ENCODE measurements at regions not wholly inside any gene's neighbourhood (a gene's known extent, or its start where the extent isn't known, plus 50 kb on each side); places are given as distances from the start of the nearest gene placed in this dataset.

DNA sequence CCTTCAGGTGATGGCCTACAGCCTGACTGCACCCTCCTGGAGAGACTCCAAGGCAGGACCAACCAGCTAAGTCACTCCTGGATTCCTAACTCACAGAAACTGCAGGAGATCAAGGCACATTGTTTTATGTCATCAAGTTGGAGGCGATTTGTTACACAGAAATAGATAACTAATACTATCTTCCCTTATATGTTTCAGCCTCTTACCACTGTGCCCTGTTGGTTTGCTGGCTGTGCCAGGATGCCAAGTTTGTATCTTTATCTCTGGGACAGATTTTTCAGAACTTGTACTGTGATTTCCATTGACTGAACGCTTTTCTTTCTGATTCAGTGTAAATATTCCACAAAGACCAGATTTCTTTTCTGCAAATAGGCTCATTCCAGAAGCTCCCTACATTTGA is 76.2 kb upstream of the OPCML start:
- Mint-ChIP-seq H3K27me3 (peaks cover 0 to 3% of the 10 kb centered on the region in 2 donors), H3K4me1 (no peaks in the 10 kb centered on the region), H3K4me3 (no peak overlapping the region), H3K9me3 (peaks cover 2 to 36% (median 15%) of the 10 kb centered on the region in 8 donors), H3K36me3 (no peaks in the 10 kb centered on the region), H3K27ac (no peak overlapping the region)
- CTCF ChIA-PET (ENCODE audit: partially characterized antibody): no interaction called here
- H3K4me3 ChIP-seq (ENCODE audit: low read length in 2 of 2): no peak overlapping the region
- intact Hi-C loops (cut with micrococcal nuclease): no loop called here
- DNase-seq: no peak
- H3K27ac ChIP-seq (ENCODE audit: low read depth, low read length): no peak overlapping the region
- no peaks in the 10 kb centered on the region for H3K36me3 ChIP-seq (ENCODE audit: insufficient read depth, low read length)
- H3K4me1 ChIP-seq (ENCODE audit: insufficient read depth, low read length): no peaks in the 10 kb centered on the region
- no peaks in the 10 kb centered on the region for H3K9me3 ChIP-seq (ENCODE audit: control insufficient read depth in 1 of 2, low read length in 2 of 2)
- POLR2A ChIA-PET (ENCODE audit: partially characterized antibody): no interaction called here
- no peaks in the 10 kb centered on the region for H3K27me3 ChIP-seq (ENCODE audit: insufficient read depth, low read length)

DNA sequence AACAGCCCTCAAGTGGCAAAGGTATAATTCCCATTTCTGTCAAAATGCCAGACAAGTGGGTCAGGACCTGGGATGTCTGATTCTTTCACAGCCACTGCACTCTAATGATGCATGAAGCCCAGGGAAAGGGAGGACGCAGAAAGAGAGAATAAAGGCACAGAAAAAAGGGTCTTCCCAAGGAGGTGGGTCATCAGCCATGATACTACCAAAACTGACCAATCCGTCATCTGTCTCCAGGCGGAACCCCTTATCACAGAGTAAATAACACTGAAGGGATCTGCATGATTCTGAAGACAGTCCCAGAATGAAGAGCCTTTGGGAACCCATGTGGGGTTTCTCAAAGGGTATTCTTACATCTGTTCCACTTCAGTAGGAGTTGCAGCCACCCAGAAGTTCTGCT is 73.8 kb upstream of the OPCML start:
- H3K27me3 Mint-ChIP-seq: no peaks in the 10 kb centered on the region

DNA sequence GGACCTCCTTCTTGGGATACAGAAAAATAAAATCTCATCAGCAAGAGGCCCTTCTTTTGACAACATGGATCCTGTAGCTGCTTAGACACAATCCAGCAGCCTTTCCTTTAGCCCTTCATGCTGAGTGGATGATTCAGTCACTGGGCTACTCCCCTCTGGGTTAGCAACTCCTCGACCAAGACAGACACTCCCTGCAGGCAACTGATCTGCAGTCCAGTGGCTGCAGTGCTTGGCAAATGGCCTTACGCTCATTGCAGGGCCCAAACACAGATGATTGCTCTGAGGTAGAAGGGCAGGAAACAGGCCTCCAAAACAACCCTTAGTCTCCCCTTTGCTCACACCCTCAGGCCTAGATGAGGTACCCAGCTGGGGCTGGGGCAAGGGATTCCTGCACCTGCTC is 73.2 kb upstream of the OPCML start:
- no peaks in the 10 kb centered on the region for H3K4me1 ChIP-seq (ENCODE audit: insufficient read depth, low read length)
- H3K4me3 ChIP-seq (ENCODE audit: low read length in 2 of 2): no peak overlapping the region
- H3K27ac ChIP-seq (ENCODE audit: low read depth, low read length): no peak overlapping the region
- Mint-ChIP-seq H3K4me3 (no peak overlapping the region), H3K4me1 (no peaks in the 10 kb centered on the region), H3K36me3 (no peaks in the 10 kb centered on the region), H3K9me3 (peaks cover 2 to 14% (median 6%) of the 10 kb centered on the region in 8 donors), H3K27me3 (no peaks in the 10 kb centered on the region), H3K27ac (no peak overlapping the region)
- no peak for DNase-seq
- intact Hi-C loops (cut with micrococcal nuclease): no loop called here
- POLR2A ChIA-PET (ENCODE audit: partially characterized antibody): no interaction called here
- H3K27me3 ChIP-seq (ENCODE audit: insufficient read depth, low read length): no peaks in the 10 kb centered on the region
- H3K36me3 ChIP-seq (ENCODE audit: insufficient read depth, low read length): no peaks in the 10 kb centered on the region
- no peaks in the 10 kb centered on the region for H3K9me3 ChIP-seq (ENCODE audit: control insufficient read depth in 1 of 2, low read length in 2 of 2)
- CTCF ChIA-PET (ENCODE audit: partially characterized antibody): no interaction called here

More for the DNA sequence above, 73.8 kb upstream of the OPCML start:
- Mint-ChIP-seq H3K27ac (no peak overlapping the region), H3K36me3 (no peaks in the 10 kb centered on the region), H3K4me1 (no peaks in the 10 kb centered on the region), H3K9me3 (peaks cover 2 to 20% (median 9%) of the 10 kb centered on the region in 8 donors), H3K4me3 (no peak overlapping the region)
- H3K4me1 ChIP-seq (ENCODE audit: insufficient read depth, low read length): no peaks in the 10 kb centered on the region
- H3K27ac ChIP-seq (ENCODE audit: low read depth, low read length): no peak overlapping the region
- ChIA-PET POLR2A (ENCODE audit: partially characterized antibody) (no interaction called here), CTCF (ENCODE audit: partially characterized antibody) (no interaction called here)
- DNase-seq: no peak
- H3K4me3 ChIP-seq (ENCODE audit: low read length in 2 of 2): no peak overlapping the region
- H3K27me3 ChIP-seq (ENCODE audit: insufficient read depth, low read length): no peaks in the 10 kb centered on the region
- intact Hi-C loops (cut with micrococcal nuclease): no loop called here
- H3K36me3 ChIP-seq (ENCODE audit: insufficient read depth, low read length): no peaks in the 10 kb centered on the region
- H3K9me3 ChIP-seq (ENCODE audit: control insufficient read depth in 1 of 2, low read length in 2 of 2): no peaks in the 10 kb centered on the region

DNA sequence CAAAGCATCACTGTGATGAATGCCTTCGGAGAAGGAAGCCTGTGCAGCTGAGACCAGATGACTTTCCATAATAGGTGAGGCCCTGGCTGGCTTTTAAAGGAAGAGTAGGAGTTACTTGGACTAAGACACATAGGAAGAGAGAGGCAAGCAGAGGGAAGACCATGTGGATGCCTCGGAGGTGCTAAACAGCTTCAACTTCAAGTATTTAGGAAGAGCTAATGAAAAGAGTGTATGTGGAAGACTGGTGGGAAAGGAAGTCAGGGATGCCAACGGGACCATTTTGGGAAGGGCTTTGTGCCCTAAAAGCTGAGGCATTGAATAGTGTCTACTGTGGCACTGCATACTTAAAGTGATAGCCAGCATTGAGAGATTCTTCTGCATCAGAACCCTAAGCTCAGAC is 69.3 kb upstream of the OPCML start:
- no peaks in the 10 kb centered on the region for H3K9me3 ChIP-seq (ENCODE audit: control insufficient read depth in 1 of 2, low read length in 2 of 2)
- no peak for DNase-seq
- no peak overlapping the region for H3K4me3 ChIP-seq (ENCODE audit: low read length in 2 of 2)
- no peaks in the 10 kb centered on the region for H3K36me3 Mint-ChIP-seq
- no peak overlapping the region for H3K27ac ChIP-seq (ENCODE audit: low read depth, low read length)
- ChIA-PET POLR2A (ENCODE audit: partially characterized antibody) (no interaction called here), CTCF (ENCODE audit: partially characterized antibody) (no interaction called here)
- no peaks in the 10 kb centered on the region for H3K4me1 Mint-ChIP-seq
- H3K27me3 Mint-ChIP-seq: no peaks in the 10 kb centered on the region
- intact Hi-C loops (cut with micrococcal nuclease): no loop called here
- H3K27ac Mint-ChIP-seq: no peak overlapping the region
- no peaks in the 10 kb centered on the region for H3K4me1 ChIP-seq (ENCODE audit: insufficient read depth, low read length)
- H3K36me3 ChIP-seq (ENCODE audit: insufficient read depth, low read length): no peaks in the 10 kb centered on the region
- H3K4me3 Mint-ChIP-seq: no peak overlapping the region
- peaks cover 0 to 3% (median under 1%) of the 10 kb centered on the region in 8 donors for H3K9me3 Mint-ChIP-seq
- H3K27me3 ChIP-seq (ENCODE audit: insufficient read depth, low read length): no peaks in the 10 kb centered on the region

DNA sequence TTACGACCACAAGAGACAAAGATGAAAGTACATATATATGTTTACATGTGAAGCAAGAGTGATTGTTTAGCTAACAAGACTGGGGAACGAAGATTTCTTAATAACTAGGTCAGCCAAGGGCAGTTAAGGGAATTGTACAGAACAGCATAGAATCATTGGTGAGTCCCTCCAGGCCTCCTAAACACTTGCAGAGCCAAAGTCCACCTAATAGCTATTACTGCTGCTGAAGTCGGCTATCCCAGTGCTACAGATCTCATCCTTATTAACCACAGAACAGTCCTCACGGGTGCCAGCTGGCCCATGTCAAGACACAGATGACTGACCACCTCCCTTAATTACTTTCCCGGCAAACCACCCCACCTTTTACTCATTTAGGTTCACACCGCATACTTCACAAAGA is 68.5 kb upstream of the OPCML start:
- H3K4me3 ChIP-seq (ENCODE audit: low read length in 2 of 2): no peak overlapping the region
- H3K36me3 Mint-ChIP-seq: no peaks in the 10 kb centered on the region
- CTCF ChIA-PET (ENCODE audit: partially characterized antibody): no interaction called here
- no peaks in the 10 kb centered on the region for H3K4me1 Mint-ChIP-seq
- H3K4me1 ChIP-seq (ENCODE audit: insufficient read depth, low read length): no peaks in the 10 kb centered on the region
- no peak for DNase-seq
- no peak overlapping the region for H3K27ac ChIP-seq (ENCODE audit: low read depth, low read length)
- H3K9me3 ChIP-seq (ENCODE audit: control insufficient read depth in 1 of 2, low read length in 2 of 2): no peaks in the 10 kb centered on the region
- POLR2A ChIA-PET (ENCODE audit: partially characterized antibody): no interaction called here
- no peak overlapping the region for H3K4me3 Mint-ChIP-seq
- H3K27ac Mint-ChIP-seq: no peak overlapping the region
- no peaks in the 10 kb centered on the region for H3K27me3 ChIP-seq (ENCODE audit: insufficient read depth, low read length)
- H3K9me3 Mint-ChIP-seq: peaks cover 0 to 5% (median 2%) of the 10 kb centered on the region in 8 donors
- no peaks in the 10 kb centered on the region for H3K36me3 ChIP-seq (ENCODE audit: insufficient read depth, low read length)
- H3K27me3 Mint-ChIP-seq: no peaks in the 10 kb centered on the region
- intact Hi-C loops (cut with micrococcal nuclease): no loop called here

DNA sequence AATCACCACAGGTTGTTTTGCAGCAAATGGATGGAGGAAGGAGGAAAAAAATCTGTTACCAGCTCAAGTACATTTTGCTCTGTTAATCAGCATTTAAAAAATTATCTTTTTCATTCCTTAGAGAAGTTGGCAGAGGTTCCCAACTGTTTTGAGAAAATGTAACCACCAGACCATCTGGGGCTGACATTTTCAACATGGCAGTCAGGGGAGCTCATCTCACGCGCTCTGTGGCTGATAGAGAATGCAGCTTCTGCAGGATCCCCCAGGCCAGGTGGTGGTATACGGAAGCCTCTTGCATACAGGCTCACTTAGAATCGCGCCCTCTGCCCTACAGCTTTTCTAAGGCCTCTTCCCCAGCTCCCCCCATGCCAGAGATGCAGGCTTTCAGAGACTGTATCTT is 68.0 kb upstream of the OPCML start:
- no peak overlapping the region for H3K27ac Mint-ChIP-seq
- Histone ChIP-seq H3K27me3 (ENCODE audit: insufficient read depth, low read length) (no peaks in the 10 kb centered on the region), H3K4me1 (ENCODE audit: insufficient read depth, low read length) (no peaks in the 10 kb centered on the region), H3K9me3 (ENCODE audit: control insufficient read depth in 1 of 2, low read length in 2 of 2) (no peaks in the 10 kb centered on the region), H3K27ac (ENCODE audit: low read depth, low read length) (no peak overlapping the region), H3K36me3 (ENCODE audit: insufficient read depth, low read length) (no peaks in the 10 kb centered on the region), H3K4me3 (ENCODE audit: low read length in 2 of 2) (no peak overlapping the region)
- DNase-seq: no peak
- intact Hi-C loops (cut with micrococcal nuclease): no loop called here
- no peaks in the 10 kb centered on the region for H3K27me3 Mint-ChIP-seq
- H3K36me3 Mint-ChIP-seq: no peaks in the 10 kb centered on the region
- ChIA-PET POLR2A (ENCODE audit: partially characterized antibody) (no interaction called here), CTCF (ENCODE audit: partially characterized antibody) (no interaction called here)
- H3K9me3 Mint-ChIP-seq: peaks cover 0 to 5% (median 2%) of the 10 kb centered on the region in 8 donors
- no peaks in the 10 kb centered on the region for H3K4me1 Mint-ChIP-seq
- H3K4me3 Mint-ChIP-seq: no peak overlapping the region

DNA sequence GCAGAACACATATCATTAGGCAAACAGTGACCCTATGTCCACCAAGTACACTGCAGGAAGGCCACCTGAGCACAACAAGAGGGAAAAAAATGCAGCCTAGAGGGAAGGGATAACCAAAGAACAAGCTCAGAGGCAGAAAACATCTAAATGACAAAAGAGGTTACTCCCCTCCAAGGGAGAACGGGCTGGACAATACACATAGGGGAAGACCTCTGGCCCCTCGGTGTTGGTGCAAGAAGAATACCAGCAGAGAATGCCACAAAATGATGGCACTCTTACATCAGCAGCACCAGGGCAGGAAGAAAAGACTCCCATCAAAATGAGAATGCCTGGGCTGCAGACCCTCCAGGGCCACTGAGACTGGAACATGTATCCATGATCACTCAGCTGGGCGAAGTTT is 66.6 kb upstream of the OPCML start:
- Histone ChIP-seq H3K4me3 (ENCODE audit: low read length in 2 of 2) (no peak overlapping the region), H3K9me3 (ENCODE audit: control insufficient read depth in 1 of 2, low read length in 2 of 2) (no peaks in the 10 kb centered on the region), H3K36me3 (ENCODE audit: insufficient read depth, low read length) (no peaks in the 10 kb centered on the region), H3K4me1 (ENCODE audit: insufficient read depth, low read length) (no peaks in the 10 kb centered on the region), H3K27ac (ENCODE audit: low read depth, low read length) (no peak overlapping the region), H3K27me3 (ENCODE audit: insufficient read depth, low read length) (no peaks in the 10 kb centered on the region)
- Mint-ChIP-seq H3K4me1 (no peaks in the 10 kb centered on the region), H3K9me3 (peaks cover 0 to 6% (median 3%) of the 10 kb centered on the region in 8 donors), H3K4me3 (no peak overlapping the region), H3K36me3 (no peaks in the 10 kb centered on the region), H3K27me3 (no peaks in the 10 kb centered on the region), H3K27ac (no peak overlapping the region)
- intact Hi-C loops (cut with micrococcal nuclease): no loop called here
- POLR2A ChIA-PET (ENCODE audit: partially characterized antibody): no interaction called here
- CTCF ChIA-PET (ENCODE audit: partially characterized antibody): no interaction called here
- no peak for DNase-seq

DNA sequence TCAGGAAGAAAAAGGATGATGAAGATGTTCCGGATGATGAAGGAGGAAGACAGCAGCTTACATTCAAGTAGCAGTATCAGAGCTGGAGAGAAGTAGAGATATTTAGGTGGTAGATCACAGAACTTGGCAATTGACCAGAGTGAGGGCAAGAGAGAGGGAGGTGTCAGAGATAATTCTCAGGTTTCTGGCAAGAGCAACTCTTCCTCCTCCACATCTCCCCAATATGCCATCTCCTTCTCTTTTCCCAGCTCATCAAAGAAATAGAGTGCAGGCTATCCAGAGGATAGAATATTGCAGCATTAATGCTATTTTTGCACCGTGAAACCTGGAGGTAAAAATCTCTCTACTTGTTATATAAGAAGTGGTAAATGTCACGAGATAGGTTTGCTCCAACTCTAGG is 64.9 kb upstream of the OPCML start:
- H3K4me3 Mint-ChIP-seq: no peak overlapping the region

More for the DNA sequence above, 64.9 kb upstream of the OPCML start:
- ChIA-PET CTCF (ENCODE audit: partially characterized antibody) (no interaction called here), POLR2A (ENCODE audit: partially characterized antibody) (no interaction called here)
- Histone ChIP-seq H3K36me3 (ENCODE audit: insufficient read depth, low read length) (no peaks in the 10 kb centered on the region), H3K27ac (ENCODE audit: low read depth, low read length) (no peak overlapping the region), H3K4me3 (ENCODE audit: low read length in 2 of 2) (no peak overlapping the region), H3K27me3 (ENCODE audit: insufficient read depth, low read length) (no peaks in the 10 kb centered on the region), H3K9me3 (ENCODE audit: control insufficient read depth in 1 of 2, low read length in 2 of 2) (no peaks in the 10 kb centered on the region), H3K4me1 (ENCODE audit: insufficient read depth, low read length) (no peaks in the 10 kb centered on the region)
- Mint-ChIP-seq H3K27ac (no peak overlapping the region), H3K36me3 (no peaks in the 10 kb centered on the region), H3K9me3 (peaks cover 0 to 8% (median 4%) of the 10 kb centered on the region in 8 donors), H3K27me3 (no peaks in the 10 kb centered on the region), H3K4me1 (no peaks in the 10 kb centered on the region)
- intact Hi-C loops (cut with micrococcal nuclease): no loop called here
- no peak for DNase-seq

Measured in CD4-positive, alpha-beta memory T cell (primary cell).